Mesendoderm (in vitro differentiated cells): ENCODE measurements at regions not wholly inside any gene's neighbourhood (a gene's known extent, or its start where the extent isn't known, plus 50 kb on each side); places are given as distances from the start of the nearest gene placed in this dataset.
A peak's percentile ranks its signal among the peaks of the same experiment; 100 is the strongest.
"Not testable (repeated sequence)": the region's sequence is repeated elsewhere in the genome, so short reads cannot be mapped to it uniquely, and the experiment has no call there.

ENCODE experiments used
- DNase-seq: peaks from one replicate; pipeline ENCODE4 v3.0.0; 2013
- H2AK5ac ChIP-seq: 2 replicates; pipeline ENCODE4 v1.6.1; 2013; ENCODE audit warnings: low read length, inconsistent platforms
- H2BK120ac ChIP-seq: 2 replicates; pipeline ENCODE4 v1.6.1; 2013; ENCODE audit warnings: low read depth, mild to moderate bottlenecking, low read length, moderate library complexity, mixed read lengths
- H2BK15ac ChIP-seq: replicated peaks from 2 replicates; pipeline ENCODE4 v1.6.1; 2013; ENCODE audit warnings: low read depth, mild to moderate bottlenecking, moderate library complexity
- H2BK5ac ChIP-seq: 2 replicates; pipeline ENCODE4 v1.6.1; 2013; ENCODE audit warnings: low read length, inconsistent platforms
- H3K18ac ChIP-seq: 2 replicates; pipeline ENCODE4 v1.6.1; 2013; ENCODE audit warnings: mild to moderate bottlenecking, low read length, mixed read lengths
- H3K23ac ChIP-seq: one replicate; pipeline ENCODE4 v1.6.1; 2013; ENCODE audit warnings: low read length
- H3K27ac ChIP-seq: 2 replicates; pipeline ENCODE4 v1.5.1; 2013; ENCODE audit warnings: low read depth, mild to moderate bottlenecking, inconsistent platforms, low read length, moderate library complexity
- H3K27me3 ChIP-seq: 2 replicates; pipeline ENCODE4 v1.6.1; 2013; ENCODE audit warnings: low read length, control low read depth, mild to moderate bottlenecking, inconsistent platforms; ENCODE audit not compliant: insufficient read depth, poor library complexity
- H3K36me3 ChIP-seq: 2 replicates; pipeline ENCODE4 v1.6.1; 2013; ENCODE audit warnings: low read length, inconsistent platforms; ENCODE audit not compliant: control insufficient read depth, insufficient read depth
- H3K4ac ChIP-seq: one replicate; pipeline ENCODE4 v1.6.1; 2013; ENCODE audit warnings: low read depth, mild to moderate bottlenecking, low read length, moderate library complexity
- H3K4me1 ChIP-seq: 2 replicates; pipeline ENCODE4 v1.6.1; 2013; ENCODE audit warnings: low read depth, low read length, inconsistent platforms; ENCODE audit not compliant: control insufficient read depth
- H3K4me2 ChIP-seq: 2 replicates; pipeline ENCODE4 v1.6.1; 2013; ENCODE audit warnings: low read length
- H3K4me3 ChIP-seq: 2 replicates; pipeline ENCODE4 v1.5.1; 2013; ENCODE audit warnings: mild to moderate bottlenecking, low read length
- H3K56ac ChIP-seq: one replicate; pipeline ENCODE4 v1.6.1; 2013; ENCODE audit warnings: low read length
- H3K79me1 ChIP-seq: 2 replicates; pipeline ENCODE4 v1.6.1; 2013; ENCODE audit warnings: low read length, inconsistent platforms
- H3K79me2 ChIP-seq: 2 replicates; pipeline ENCODE4 v1.6.1; 2013; ENCODE audit warnings: mild to moderate bottlenecking, low read length; ENCODE audit not compliant: control insufficient read depth, insufficient read depth
- H3K9ac ChIP-seq: 2 replicates; pipeline ENCODE4 v1.6.1; 2013; ENCODE audit warnings: low read length, inconsistent platforms
- H4K5ac ChIP-seq: one replicate; pipeline ENCODE4 v1.6.1; 2013; ENCODE audit warnings: low read length
- H4K8ac ChIP-seq: one replicate; pipeline ENCODE4 v1.6.1; 2013; ENCODE audit warnings: low read depth, mild to moderate bottlenecking, control low read depth, low read length, moderate library complexity
- WGBS: extraction: QIAGEN DNeasy Blood & Tissue Kit; methylation state at CpG from one replicate; pipeline ENCODE4 v1.1.7; 2013; ENCODE audit warnings: low lambda C conversion rate, missing lambda C conversion rate; ENCODE audit not compliant: insufficient coverage; ENCODE audit errors: extremely low coverage; 5-methylcytosine and 5-hydroxymethylcytosine counted together

DNA sequence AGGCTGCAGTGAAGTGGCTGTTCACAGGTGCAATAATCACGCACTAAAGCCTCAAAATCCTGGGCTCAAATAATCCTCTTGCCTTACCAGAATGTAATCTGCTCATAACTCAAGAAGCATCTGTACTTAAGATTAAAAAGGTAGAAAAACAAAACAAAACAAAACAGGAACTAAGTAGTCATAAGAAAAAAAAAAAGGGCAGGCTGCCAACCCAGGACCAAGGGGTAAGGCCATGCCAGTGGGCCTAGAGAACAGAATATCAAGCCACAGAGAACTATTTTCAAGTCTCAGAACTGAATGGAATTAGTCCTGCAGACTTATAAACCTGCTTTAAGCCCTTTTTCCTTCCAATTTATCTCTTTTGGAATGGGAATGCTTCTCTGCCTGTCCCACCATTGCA lies 64.8 kb upstream of the TBC1D3K start:
- Histone ChIP-seq H3K79me1 (no peaks in the 10 kb centered on the region), H3K79me2 (no peaks in the 10 kb centered on the region), H3K56ac (no peak overlapping the region), H3K4me1 (no peaks in the 10 kb centered on the region), H3K23ac (no peak overlapping the region), H4K8ac (no peak overlapping the region), H3K4ac (no peak overlapping the region), H2BK15ac (no peak overlapping the region), H3K27me3 (no peaks in the 10 kb centered on the region), H3K4me3 (no peak overlapping the region), H2AK5ac (no peak overlapping the region), H4K5ac (no peak overlapping the region), H3K9ac (no peak overlapping the region), H3K4me2 (no peak overlapping the region), H2BK120ac (no peak overlapping the region), H3K27ac (no peak overlapping the region), H3K18ac (no peak overlapping the region), H3K36me3 (no peaks in the 10 kb centered on the region), H2BK5ac (no peak overlapping the region)
- no CpG with 5 or more reads among the region's 1 CpG for WGBS
- DNase-seq = no peak

DNA sequence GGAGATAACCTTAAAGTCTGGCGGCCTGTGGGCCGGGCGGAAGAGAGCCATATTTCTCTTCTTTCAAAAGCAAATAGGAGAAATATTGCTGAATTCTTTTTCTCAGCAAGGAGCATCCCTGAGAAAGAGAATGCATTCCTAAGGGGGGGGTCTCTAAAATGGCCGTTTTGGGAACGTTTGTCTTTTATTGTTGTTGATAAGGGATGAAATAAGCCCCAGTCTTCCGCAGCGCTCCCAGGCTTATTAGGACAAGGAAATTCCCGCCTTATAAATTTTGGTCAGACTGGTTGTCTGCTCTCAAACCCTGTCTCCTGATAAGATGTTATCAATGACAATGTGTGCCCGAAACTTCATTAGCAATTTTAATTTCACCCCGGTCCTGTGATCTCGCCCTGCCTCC lies 65.8 kb upstream of the TBC1D3K start:
- not testable (repeated sequence) for H2BK5ac ChIP-seq, H3K79me2 ChIP-seq, H4K8ac ChIP-seq, H2AK5ac ChIP-seq, H3K18ac ChIP-seq, H3K4ac ChIP-seq, H2BK15ac ChIP-seq, H3K4me1 ChIP-seq, H3K4me3 ChIP-seq, H3K79me1 ChIP-seq, H3K23ac ChIP-seq, H3K56ac ChIP-seq, H3K36me3 ChIP-seq, H3K27me3 ChIP-seq, H3K9ac ChIP-seq, H2BK120ac ChIP-seq, H3K27ac ChIP-seq, H3K4me2 ChIP-seq, H4K5ac ChIP-seq
- peak; percentile 18 for DNase-seq
- WGBS = no CpG with 5 or more reads among the region's 11 CpGs

DNA sequence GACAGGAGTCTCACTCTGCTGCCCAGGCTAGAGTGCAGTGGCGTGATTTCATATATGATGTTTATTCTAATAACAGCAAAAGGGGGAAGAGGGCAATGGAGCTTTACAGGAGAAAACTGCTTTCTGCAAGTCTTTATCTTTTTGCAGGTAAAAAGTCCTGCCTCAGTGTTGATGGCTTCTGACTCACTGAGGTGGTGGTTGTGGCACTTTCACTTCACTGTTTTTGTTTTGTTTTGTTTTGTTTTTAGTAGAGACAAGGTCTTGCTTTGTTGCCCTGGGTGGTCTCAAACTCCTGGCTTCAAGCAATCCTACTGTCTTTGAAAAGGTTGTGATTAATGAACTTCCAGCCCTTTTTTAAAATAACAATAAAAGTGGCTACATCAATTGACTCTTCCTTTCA lies 68.0 kb upstream of the TBC1D3K start:
- Histone ChIP-seq H2BK15ac (no peak overlapping the region), H2BK5ac (no peak overlapping the region), H3K56ac (no peak overlapping the region), H3K27ac (no peak overlapping the region), H2BK120ac (no peak overlapping the region), H3K4ac (no peak overlapping the region), H4K8ac (no peak overlapping the region), H3K27me3 (no peaks in the 10 kb centered on the region), H3K23ac (no peak overlapping the region), H3K18ac (no peak overlapping the region), H3K4me1 (no peaks in the 10 kb centered on the region), H4K5ac (no peak overlapping the region), H3K79me1 (no peaks in the 10 kb centered on the region), H2AK5ac (no peak overlapping the region), H3K36me3 (no peaks in the 10 kb centered on the region), H3K4me2 (no peak overlapping the region), H3K79me2 (no peaks in the 10 kb centered on the region), H3K4me3 (no peak overlapping the region), H3K9ac (no peak overlapping the region)
- no CpG with 5 or more reads among the region's 1 CpG for WGBS
- no peak for DNase-seq

DNA sequence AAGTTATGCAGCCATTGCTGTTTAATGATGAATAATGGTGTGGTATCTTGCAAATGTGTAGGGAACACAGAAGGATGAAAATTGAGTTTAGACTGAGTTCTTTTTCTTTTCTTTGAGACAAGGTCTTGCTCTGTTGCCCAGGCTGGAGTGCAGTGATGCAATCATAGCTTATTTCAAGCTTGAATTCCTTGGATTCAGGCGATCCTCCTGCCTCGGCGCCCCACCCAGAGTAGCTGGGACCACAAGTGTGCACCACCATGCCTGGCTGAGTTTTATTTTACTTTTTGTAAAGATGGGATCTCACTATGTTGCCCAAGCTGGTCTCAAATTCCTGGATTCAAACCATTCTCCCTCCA lies 74.6 kb upstream of the TBC1D3K start:
- no peak overlapping the region for H3K23ac ChIP-seq
- H3K27me3 ChIP-seq = no peaks in the 10 kb centered on the region
- H3K9ac ChIP-seq = no peak overlapping the region
- no peaks in the 10 kb centered on the region for H3K36me3 ChIP-seq
- H2BK5ac ChIP-seq = no peak overlapping the region
- WGBS = no CpG with 5 or more reads among the region's 3 CpGs
- no peak overlapping the region for H3K18ac ChIP-seq
- no peak overlapping the region for H4K8ac ChIP-seq
- no peak for DNase-seq
- no peak overlapping the region for H3K4me2 ChIP-seq
- no peaks in the 10 kb centered on the region for H3K79me1 ChIP-seq
- H3K4ac ChIP-seq = no peak overlapping the region
- no peaks in the 10 kb centered on the region for H3K4me1 ChIP-seq
- H3K79me2 ChIP-seq = no peaks in the 10 kb centered on the region
- H2BK15ac ChIP-seq = no peak overlapping the region
- no peak overlapping the region for H4K5ac ChIP-seq
- H2AK5ac ChIP-seq = no peak overlapping the region
- H3K56ac ChIP-seq = no peak overlapping the region
- no peak overlapping the region for H3K27ac ChIP-seq
- no peak overlapping the region for H3K4me3 ChIP-seq
- no peak overlapping the region for H2BK120ac ChIP-seq

DNA sequence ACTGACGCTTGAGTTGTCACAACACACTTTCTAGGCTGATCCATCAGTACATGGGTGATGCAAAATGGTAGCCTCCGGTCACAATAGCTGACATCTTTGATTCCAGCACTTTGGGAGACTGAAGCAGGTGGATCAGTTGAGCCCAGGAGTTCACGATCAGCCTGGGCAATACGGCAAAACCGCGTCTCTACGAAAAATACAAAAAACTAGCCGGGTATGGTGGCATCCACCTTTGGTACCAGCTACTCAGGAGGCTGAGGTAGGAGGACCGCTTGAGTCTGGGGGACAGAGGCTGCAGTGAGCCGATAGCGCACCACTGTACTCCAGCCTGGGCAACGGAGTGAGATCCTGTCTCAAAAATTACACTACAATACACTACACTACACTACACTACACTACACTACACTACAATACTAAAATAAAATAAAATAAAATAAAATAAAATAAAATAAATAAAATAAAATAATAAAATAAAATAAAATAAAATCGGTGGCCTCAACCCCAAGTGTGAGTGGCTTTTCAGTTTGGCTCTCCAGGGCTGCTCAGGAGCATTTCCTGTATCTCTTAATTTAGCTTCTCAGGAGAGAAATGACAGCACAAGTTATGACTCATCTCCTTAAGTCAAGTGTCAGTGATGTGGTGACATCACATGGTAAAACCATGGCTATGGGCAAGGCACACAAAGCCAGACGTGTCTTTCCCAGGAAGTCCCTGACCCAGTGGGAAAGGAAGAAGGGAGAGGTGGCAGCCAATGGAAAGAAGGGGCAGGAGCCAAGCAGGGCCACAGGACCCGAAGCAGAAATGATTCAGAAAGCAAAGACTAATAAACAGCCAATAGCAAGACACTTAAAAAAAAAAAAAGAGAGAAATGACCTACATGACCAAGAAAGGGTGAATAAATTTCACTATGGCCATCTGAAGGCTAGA lies 75.3 kb upstream of the TBC1D3K start:
- no peak overlapping the region for H3K4ac ChIP-seq
- no peaks in the 10 kb centered on the region for H3K27me3 ChIP-seq
- H4K5ac ChIP-seq = no peak overlapping the region
- H2BK5ac ChIP-seq = no peak overlapping the region
- no peak overlapping the region for H2BK120ac ChIP-seq
- no peak overlapping the region for H3K4me2 ChIP-seq
- H3K4me1 ChIP-seq = no peaks in the 10 kb centered on the region
- H3K9ac ChIP-seq = no peak overlapping the region
- DNase-seq = peak; percentile 77
- H4K8ac ChIP-seq = no peak overlapping the region
- no peak overlapping the region for H3K23ac ChIP-seq
- WGBS = no CpG with 5 or more reads among the region's 15 CpGs
- H2BK15ac ChIP-seq = no peak overlapping the region
- no peaks in the 10 kb centered on the region for H3K79me1 ChIP-seq
- H3K4me3 ChIP-seq = no peak overlapping the region
- H3K27ac ChIP-seq = no peak overlapping the region
- H3K36me3 ChIP-seq = no peaks in the 10 kb centered on the region
- no peaks in the 10 kb centered on the region for H3K79me2 ChIP-seq
- no peak overlapping the region for H2AK5ac ChIP-seq
- no peak overlapping the region for H3K56ac ChIP-seq
- no peak overlapping the region for H3K18ac ChIP-seq
